GM12865 (cell line): ENCODE measurements at regions not wholly inside any gene's neighbourhood (a gene's known extent, or its start where the extent isn't known, plus 50 kb on each side); places are given as distances from the start of the nearest gene placed in this dataset.

ENCODE experiments used
- DNase-seq: peaks from one replicate; pipeline ENCODE4 v3.0.0; 2010; ENCODE audit warnings: low read depth
- H3K4me3 ChIP-seq: 2 replicates; pipeline ENCODE4 v1.5.1; 2011; ENCODE audit warnings: mild to moderate bottlenecking, low read depth, low read length, control low read depth
- CTCF ChIP-seq: IDR thresholded peaks from 2 replicates; pipeline ENCODE4 v1.5.1; 2011; ENCODE audit warnings: low read length, control low read depth, low read depth, inconsistent platforms; ENCODE audit not compliant: insufficient read depth; ENCODE audit errors: missing control alignments

- no peak overlapping the region for H3K4me3 ChIP-seq
- TF ChIP-seq CTCF: no peak
Measured at GRCh38 chr20:19958219-19958618, 58.9 kb upstream of the NAA20 start.

DNA sequence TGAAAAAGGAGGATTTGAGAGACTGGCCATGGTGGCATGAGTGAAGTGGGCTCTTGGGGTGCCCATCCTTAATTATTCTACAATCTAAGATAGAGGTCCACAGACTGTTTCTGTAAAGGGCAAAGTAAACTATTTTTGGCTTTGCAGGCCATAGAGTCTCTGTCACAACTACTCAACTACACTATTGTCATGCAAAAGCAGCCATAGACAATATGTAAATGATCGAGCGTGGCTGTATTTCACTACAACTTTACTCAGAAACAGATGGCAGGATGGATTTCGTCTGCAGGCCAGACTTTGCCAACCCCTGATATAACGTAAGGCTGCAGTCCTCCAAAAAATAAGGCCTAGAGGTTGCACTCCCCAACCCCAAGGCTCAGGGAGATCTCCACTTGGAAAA is 58.2 kb upstream of the NAA20 start:
- H3K4me3 ChIP-seq: no peak overlapping the region
- no peak for DNase-seq
- TF ChIP-seq CTCF: no peak

More at GRCh38 chr20:19958219-19958618, 58.9 kb upstream of the NAA20 start:
- DNase-seq: no peak

- no peak for TF ChIP-seq CTCF
Measured at GRCh38 chr20:19960745-19961144, 56.4 kb upstream of the NAA20 start.

DNA sequence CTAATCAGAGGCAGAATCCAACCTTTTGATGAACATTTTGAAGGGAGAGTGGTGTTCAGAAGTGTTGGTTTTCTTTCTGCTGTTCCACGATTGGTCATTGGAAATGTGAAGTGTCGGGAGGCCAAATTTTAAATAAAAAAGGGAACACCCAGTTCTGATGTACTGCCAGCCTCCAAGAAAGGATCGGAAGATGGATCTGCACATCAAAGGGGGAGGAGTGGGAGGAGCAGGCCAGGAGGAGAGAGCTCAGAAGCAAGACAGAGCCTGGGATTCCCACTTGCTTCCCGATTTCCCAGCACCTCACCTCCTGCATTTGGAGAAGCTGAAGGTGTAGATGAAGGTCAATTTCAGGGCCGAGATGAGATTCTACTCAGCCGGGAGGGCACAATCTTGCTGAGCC is 55.9 kb upstream of the NAA20 start:
- TF ChIP-seq CTCF: no peak
- H3K4me3 ChIP-seq: no peak overlapping the region
- DNase-seq: no peak

More at GRCh38 chr20:19960745-19961144, 56.4 kb upstream of the NAA20 start:
- no peak overlapping the region for H3K4me3 ChIP-seq
- no peak for DNase-seq

GRCh38 chr20:19962958-19963357 is 54.2 kb upstream of the NAA20 start:
- no peak for DNase-seq
- no peak overlapping the region for H3K4me3 ChIP-seq
- no peak for TF ChIP-seq CTCF

- TF ChIP-seq CTCF: no peak
- no peak for DNase-seq
- no peak overlapping the region for H3K4me3 ChIP-seq
Measured at GRCh38 chr20:19964289-19965265, 52.6 kb upstream of the NAA20 start.

- no peak for TF ChIP-seq CTCF
- no peak overlapping the region for H3K4me3 ChIP-seq
- DNase-seq: no peak
Measured at GRCh38 chr20:19966840-19967239, 50.3 kb upstream of the NAA20 start.
